HG03108 (cell line): ENCODE measurements at regions not wholly inside any gene's neighbourhood (a gene's known extent, or its start where the extent isn't known, plus 50 kb on each side); places are given as distances from the start of the nearest gene placed in this dataset.
"Not testable (repeated sequence)": the region's sequence is repeated elsewhere in the genome, so short reads cannot be mapped to it uniquely, and the experiment has no call there.

Experiments used
- ATAC-seq: cut with Tn5 transposase; IDR thresholded peaks from one replicate; pipeline ENCODE4 v1.9.1; 2021; ENCODE audit warnings: moderate library complexity; ENCODE audit not compliant: unreplicated experiment

GRCh38 chr18:42532119-42532518, 577.1 kb downstream of the PIK3C3 start:
- ATAC-seq = no peak

- ATAC-seq = no peak
Observed at GRCh38 chr18:42533009-42533575, 578.1 kb downstream of the PIK3C3 start.

- ATAC-seq = no peak
Observed at GRCh38 chr18:42533616-42534015, 578.6 kb downstream of the PIK3C3 start.

GRCh38 chr18:42534313-42534712, 579.3 kb downstream of the PIK3C3 start:
- ATAC-seq = no peak

DNA sequence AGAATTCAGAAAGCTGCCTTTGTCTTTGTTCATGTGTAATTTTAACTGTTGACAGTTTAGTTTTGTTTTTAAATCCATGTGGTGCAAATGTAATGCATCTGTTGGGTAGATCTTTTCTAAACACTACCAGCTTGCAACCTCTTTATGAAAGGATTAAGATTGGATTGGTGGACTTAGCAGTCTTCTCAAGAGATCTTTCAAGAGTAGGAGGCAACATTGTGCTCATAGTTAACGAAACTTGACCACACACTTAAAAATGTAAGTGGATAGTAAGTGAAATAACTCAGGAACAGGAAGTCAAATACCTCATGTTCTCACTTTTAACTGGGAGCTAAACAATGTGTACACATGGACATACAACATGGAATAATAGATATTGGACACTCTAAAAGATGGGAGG, 579.0 kb downstream of the RIT2 start:
- ATAC-seq = no peak

- ATAC-seq = no peak
Observed at GRCh38 chr18:42537291-42537690, 578.2 kb downstream of the RIT2 start.

GRCh38 chr18:42544901-42545300, 570.6 kb downstream of the RIT2 start:
- ATAC-seq = no peak

DNA sequence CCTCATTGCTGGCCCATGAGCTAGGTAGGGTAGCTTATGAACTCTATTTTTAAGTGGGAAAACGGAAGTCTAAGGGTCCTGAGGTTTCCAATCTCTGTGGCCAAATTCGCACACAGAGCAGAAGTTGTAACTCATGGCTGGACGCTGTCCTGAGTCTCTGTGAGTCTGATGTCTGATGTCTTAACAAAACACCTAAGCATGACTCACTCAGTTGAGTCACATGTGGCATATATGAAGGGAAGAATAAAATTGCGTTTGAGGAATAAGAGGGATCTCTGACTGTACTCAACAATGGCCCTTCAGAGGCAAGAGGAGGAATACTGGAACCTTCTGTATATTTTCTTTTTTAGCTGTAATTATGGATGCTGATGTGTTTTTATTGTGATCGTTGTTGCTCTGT, 569.7 kb downstream of the RIT2 start:
- no peak for ATAC-seq

DNA sequence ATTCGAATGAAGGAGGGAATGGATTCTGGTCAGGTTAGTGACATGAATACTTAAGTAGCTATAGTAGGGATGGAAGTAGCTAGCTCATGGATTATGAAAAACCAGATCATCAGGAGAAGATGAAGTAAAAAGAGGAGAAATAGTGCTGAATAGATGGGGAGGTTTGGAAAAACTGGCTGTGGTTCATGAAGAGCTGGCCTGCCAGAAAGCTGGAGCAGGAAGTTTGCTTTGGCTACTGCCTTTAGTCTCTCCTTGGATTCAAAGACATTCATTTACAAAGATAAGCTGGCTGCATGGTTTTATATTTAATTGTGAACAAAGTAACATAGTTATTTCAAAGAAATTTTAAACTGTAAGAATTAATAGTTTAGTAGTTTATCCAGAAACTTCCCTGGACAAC, 567.0 kb downstream of the RIT2 start:
- ATAC-seq = no peak

DNA sequence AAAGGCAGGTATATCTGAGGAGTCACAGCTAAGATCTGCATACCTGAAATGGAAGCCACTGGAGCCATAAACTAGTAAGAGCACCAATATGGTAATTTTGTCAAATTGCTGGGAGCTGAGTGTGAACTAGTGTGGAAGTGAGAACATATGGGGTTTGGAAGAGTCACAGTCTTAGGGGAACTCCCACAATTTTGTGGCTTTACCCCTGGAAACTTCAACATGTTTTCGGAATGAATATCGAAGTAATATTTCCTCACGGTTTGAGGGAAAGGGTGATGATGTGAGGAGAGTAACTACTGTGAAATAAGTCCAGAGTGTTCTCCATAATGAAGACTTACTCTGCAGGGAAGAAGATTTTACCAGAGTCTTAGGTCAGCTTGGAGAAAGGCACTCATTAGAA, 565.9 kb downstream of the RIT2 start:
- ATAC-seq = no peak

GRCh38 chr18:42552559-42552958, 562.9 kb downstream of the RIT2 start:
- ATAC-seq = not testable (repeated sequence)

GRCh38 chr18:42559069-42559690, 556.3 kb downstream of the RIT2 start:
- ATAC-seq = no peak

DNA sequence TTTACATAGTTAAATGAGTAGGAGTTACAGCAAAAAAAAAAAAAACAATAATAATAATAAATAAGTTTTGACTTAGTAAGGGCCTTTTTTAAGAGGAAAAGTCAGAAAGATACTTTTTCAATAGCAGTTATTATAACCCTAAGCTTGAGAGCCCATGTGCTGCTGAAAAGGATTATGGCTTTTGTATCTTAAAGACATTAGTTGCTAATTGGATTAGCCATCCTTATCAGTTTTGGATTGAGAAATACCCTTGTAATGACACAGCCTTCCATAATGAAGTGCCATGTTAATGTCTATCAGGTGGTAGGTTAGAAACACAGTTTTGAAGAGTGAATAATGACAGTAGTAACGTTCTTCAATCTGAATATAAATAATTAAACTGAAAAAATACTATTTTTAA, 554.0 kb downstream of the RIT2 start:
- no peak for ATAC-seq

- no peak for ATAC-seq
Observed at GRCh38 chr18:42563995-42564394, 551.5 kb downstream of the RIT2 start.

DNA sequence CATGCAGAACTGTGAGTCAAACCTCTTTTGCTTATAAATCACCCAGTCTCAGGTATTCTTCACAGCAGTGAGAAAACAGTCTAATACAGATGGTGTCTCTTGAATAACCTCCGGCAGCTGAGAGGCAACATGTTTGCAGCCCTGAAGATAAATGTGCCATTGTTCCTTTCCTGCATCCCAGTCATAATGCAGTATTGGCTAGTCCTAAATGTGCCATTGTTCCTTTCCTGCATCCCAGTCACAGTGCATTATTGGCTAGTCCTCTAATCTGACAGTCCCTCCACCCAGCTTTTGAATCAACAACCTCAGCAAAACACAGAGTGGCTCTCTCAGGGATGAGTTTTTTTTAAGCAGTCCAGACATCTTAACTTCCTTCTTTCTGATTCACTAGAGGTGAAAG, 550.7 kb downstream of the RIT2 start:
- no peak for ATAC-seq

DNA sequence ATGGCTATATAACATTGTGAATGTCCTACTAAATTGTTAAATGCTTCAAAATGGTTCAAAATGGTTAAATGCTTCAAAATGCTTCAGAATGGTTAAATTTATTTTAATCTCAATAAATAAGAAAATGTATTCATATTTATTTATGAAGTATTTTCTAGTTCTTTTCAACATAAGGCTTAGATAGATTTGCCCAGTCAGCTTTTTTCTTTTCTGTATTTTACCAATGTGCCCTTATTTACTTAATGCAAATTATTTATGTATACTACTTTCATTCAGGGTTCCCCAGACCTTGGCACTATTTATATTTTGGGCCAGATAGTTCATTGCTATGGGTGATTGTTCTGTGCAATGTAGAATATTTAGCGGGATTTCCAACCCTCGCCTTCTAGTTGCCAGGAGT, 546.7 kb downstream of the RIT2 start:
- ATAC-seq = no peak

DNA sequence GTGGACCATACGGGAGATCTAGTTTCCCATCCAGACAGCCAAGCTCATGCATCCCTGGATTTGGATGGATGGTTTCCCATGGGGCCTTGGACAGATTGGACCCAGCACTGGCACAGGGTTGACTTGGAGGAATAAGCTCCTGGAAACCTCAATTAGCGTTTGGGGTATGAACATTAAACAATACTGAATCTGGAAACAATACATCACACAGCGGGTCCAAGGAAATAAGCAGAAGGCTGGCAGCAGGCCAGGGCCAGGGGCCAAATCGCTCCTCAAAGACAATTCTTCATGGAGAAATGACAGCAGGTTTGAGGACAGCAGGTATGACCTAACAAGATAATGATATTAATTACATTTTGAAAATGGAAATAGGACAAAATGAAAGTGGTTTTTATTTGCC, 540.6 kb downstream of the RIT2 start:
- ATAC-seq = no peak

DNA sequence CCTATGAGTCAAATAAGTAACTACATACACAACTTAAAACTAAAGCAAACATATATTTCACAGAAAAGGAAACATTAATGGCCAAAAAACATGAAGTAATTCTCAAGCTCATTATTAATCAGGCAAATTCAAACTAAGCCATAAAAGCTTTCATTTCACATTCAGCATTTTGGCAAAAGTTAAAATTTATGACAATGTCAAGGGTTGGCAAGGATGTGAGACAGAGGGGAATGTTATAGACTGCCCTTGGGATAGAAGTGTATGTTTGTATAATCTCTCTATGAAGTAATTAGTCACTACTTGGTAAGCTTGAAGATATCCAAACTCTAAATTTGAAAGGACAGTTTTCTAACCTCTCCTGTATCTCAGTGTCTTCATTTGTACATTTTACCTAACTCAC, 539.4 kb downstream of the RIT2 start:
- no peak for ATAC-seq

GRCh38 chr18:42578792-42579191, 536.7 kb downstream of the RIT2 start:
- ATAC-seq = no peak

DNA sequence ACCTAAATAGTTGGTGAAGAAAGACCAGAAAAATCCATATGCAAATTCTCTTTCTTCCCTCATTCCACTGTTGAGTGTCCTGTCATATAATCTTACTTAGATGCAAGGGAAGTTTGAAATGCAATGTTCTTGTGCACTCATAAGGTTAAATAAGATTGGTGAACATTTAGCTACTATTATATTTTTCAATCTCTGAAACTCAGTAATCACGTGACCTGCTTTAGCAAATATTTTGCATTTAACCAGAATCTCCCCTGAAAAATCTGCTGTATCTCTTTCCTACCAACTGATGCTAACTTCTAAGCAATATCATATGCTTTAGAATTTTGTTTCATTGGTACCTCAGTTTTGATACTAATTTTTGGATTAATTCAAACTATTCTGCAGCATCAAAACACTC, 533.2 kb downstream of the RIT2 start:
- no peak for ATAC-seq

DNA sequence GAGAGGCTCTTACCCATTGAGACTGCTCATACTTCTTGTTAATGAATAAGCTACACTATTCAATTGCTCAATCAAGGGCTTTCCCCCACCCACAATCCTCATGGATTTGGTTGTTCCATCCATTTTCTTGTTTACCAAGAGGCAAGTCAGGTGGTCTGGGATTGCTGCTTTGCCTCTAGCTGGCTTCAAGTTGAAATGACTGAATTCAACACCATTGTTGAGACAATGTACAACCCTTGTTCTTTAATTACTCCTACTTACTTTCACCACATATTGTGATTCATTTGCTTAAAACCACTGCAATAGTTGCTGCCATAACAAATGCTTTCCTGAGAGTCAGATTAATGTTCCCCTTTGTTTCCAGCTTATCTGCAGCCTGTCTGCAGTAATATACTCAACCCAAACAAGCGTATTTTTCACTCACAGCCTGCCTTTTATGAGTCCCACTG, 532.2 kb downstream of the RIT2 start:
- ATAC-seq = no peak

DNA sequence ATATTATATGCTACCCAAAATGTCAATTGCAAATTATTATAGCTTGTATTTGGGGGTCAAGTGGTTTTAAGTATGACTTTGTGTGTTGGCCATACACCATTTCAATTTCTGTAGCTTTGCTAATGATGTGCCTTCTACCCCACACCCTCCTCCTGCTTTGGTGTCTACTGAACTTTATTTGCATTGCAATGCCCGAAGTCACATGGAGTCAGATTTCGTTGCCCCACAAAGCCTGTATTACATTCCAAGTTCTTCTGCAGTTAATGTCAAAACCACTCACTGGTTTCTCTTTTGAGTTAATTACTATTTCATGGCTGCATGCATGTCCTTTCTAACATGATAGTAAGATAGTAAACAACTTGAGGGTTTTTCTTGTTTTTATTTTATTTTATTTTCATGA, 528.9 kb downstream of the RIT2 start:
- ATAC-seq = no peak

DNA sequence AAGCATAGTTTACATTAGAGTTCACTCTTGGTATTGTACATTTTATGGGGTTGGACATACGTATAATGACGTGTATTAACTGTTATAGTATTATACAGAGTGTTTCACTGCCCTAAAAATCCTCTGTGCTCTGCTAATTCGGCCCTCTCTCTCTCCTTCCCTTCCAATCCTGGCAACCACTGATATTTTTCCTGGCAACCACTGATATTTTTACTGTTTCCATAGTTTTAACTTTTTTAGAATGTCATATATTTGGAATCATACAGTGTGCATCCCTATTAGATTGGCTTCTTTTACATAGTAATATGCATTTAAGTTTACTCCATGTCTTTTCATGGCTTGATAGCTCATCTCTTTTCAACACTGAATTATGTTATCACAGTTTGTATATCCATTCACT, 526.7 kb downstream of the RIT2 start:
- ATAC-seq = no peak
